Fibroblast of lung (primary cell): ENCODE measurements at regions not wholly inside any gene's neighbourhood (a gene's known extent, or its start where the extent isn't known, plus 50 kb on each side); places are given as distances from the start of the nearest gene placed in this dataset.

Source experiments
- DNase-seq, 2 donors: peaks; one replicate each; pipeline versions ENCODE4 v3.0.0 to v3.0.0-alpha.2; 2010; ENCODE audit warnings: low read depth in 2 of 2
- H2AFZ ChIP-seq: 2 replicates; pipeline ENCODE4 v1.5.1; 2012; ENCODE audit warnings: low read length, control low read depth, inconsistent platforms
- H3K27ac ChIP-seq: 2 replicates; pipeline ENCODE4 v1.5.1; 2011; ENCODE audit warnings: low read length, control low read depth; ENCODE audit not compliant: insufficient read depth
- H3K27me3 ChIP-seq: 2 replicates; pipeline ENCODE4 v1.5.1; 2011; ENCODE audit warnings: mild to moderate bottlenecking, low read length; ENCODE audit not compliant: control insufficient read depth, insufficient read depth
- H3K36me3 ChIP-seq: 2 replicates; pipeline ENCODE4 v1.5.1; 2011; ENCODE audit warnings: low read length; ENCODE audit not compliant: control insufficient read depth, insufficient read depth
- H3K4me1 ChIP-seq: 2 replicates; pipeline ENCODE4 v1.5.1; 2011; ENCODE audit warnings: low read length; ENCODE audit not compliant: control insufficient read depth, insufficient read depth; ENCODE audit errors: extremely low read depth
- H3K4me2 ChIP-seq: 2 replicates; pipeline ENCODE4 v1.5.1; 2011; ENCODE audit warnings: low read length, control low read depth; ENCODE audit not compliant: insufficient read depth; ENCODE audit errors: extremely low read depth
- H3K4me3 ChIP-seq, 4 experiments: fragments of 200-600 bp in 1 of 4; sonication (generic) in 1 of 4; replicated peaks in 1 of 4; 2 replicates each; pipeline ENCODE4 v1.5.1; 2011 to 2016; ENCODE audit warnings: low read length in 4 of 4, low read depth in 3 of 4, mild to moderate bottlenecking in 3 of 4, control low read depth in 2 of 4, inconsistent platforms in 1 of 4, mixed read lengths in 1 of 4; ENCODE audit not compliant: insufficient read depth in 1 of 4; ENCODE audit errors: control extremely low read depth in 1 of 4
- H3K79me2 ChIP-seq: 2 replicates; pipeline ENCODE4 v1.5.1; 2012; ENCODE audit warnings: mild to moderate bottlenecking, low read length, inconsistent platforms; ENCODE audit not compliant: control insufficient read depth, insufficient read depth
- H3K9ac ChIP-seq: 2 replicates; pipeline ENCODE4 v1.5.1; 2011; ENCODE audit warnings: mild to moderate bottlenecking, low read length, control low read depth; ENCODE audit not compliant: insufficient read depth
- H3K9me3 ChIP-seq: 2 replicates; pipeline ENCODE4 v1.5.1; 2012; ENCODE audit warnings: low read depth, low read length; ENCODE audit not compliant: control insufficient read depth, insufficient read depth
- H4K20me1 ChIP-seq: 2 replicates; pipeline ENCODE4 v1.5.1; 2011; ENCODE audit warnings: low read length; ENCODE audit not compliant: control insufficient read depth, insufficient read depth; ENCODE audit errors: extremely low read depth
- CTCF ChIP-seq, 2 donors: IDR thresholded peaks in 1 of 2; conservative IDR thresholded peaks in 1 of 2; 1 replicate in 1 of 2; 2 replicates in 1 of 2; pipeline ENCODE4 v1.5.1; 2011 to 2012; ENCODE audit warnings: low read length in 2 of 2, control low read depth in 1 of 2, inconsistent platforms in 1 of 2, low read depth in 1 of 2, mild to moderate bottlenecking in 1 of 2
- EZH2 ChIP-seq: IDR thresholded peaks from 2 replicates; pipeline ENCODE4 v1.5.1; 2012; ENCODE audit warnings: low read length, control low read depth, mild to moderate bottlenecking; ENCODE audit errors: missing control alignments

GRCh38 chr7:155227788-155228458, 69.8 kb upstream of the INSIG1 start:
- no peak overlapping the region for H3K4me2 ChIP-seq
- no peak overlapping the region for H3K27ac ChIP-seq

GRCh38 chr7:155228459-155228845, 69.2 kb upstream of the INSIG1 start:
- H3K27ac ChIP-seq: no peak overlapping the region
- no peaks in the 10 kb centered on the region for H3K79me2 ChIP-seq
- no peaks in the 10 kb centered on the region for H3K36me3 ChIP-seq
- H3K27me3 ChIP-seq: no peaks in the 10 kb centered on the region
- H2AFZ ChIP-seq: no peak overlapping the region
- H4K20me1 ChIP-seq: no peaks in the 10 kb centered on the region
- H3K4me2 ChIP-seq: no peak overlapping the region
- peak; percentile 28 to 64 for DNase-seq
- no peaks in the 10 kb centered on the region for H3K9me3 ChIP-seq
- H3K4me1 ChIP-seq: peaks cover 4% of the 10 kb centered on the region
- H3K4me3 ChIP-seq: no peak overlapping the region
- H3K9ac ChIP-seq: no peak overlapping the region
- TF ChIP-seq EZH2 (no peak), CTCF (conservative IDR thresholded peaks at IDR 0.05 in 1 of 2, IDR thresholded peaks at IDR 0.05 in 1 of 2; ENCODE audit: low read depth in 1 of 2, low read length in 2 of 2) (no peak)

More at GRCh38 chr7:155227788-155228458, 69.8 kb upstream of the INSIG1 start:
- H3K4me3 ChIP-seq: no peak overlapping the region
- no peaks in the 10 kb centered on the region for H4K20me1 ChIP-seq
- DNase-seq: no peak
- no peak overlapping the region for H3K9ac ChIP-seq
- H3K36me3 ChIP-seq: no peaks in the 10 kb centered on the region
- H2AFZ ChIP-seq: no peak overlapping the region
- H3K27me3 ChIP-seq: no peaks in the 10 kb centered on the region
- H3K4me1 ChIP-seq: peaks cover 4% of the 10 kb centered on the region
- TF ChIP-seq CTCF (conservative IDR thresholded peaks at IDR 0.05 in 1 of 2, IDR thresholded peaks at IDR 0.05 in 1 of 2; ENCODE audit: low read depth in 1 of 2, low read length in 2 of 2): no peak
- no peak for TF ChIP-seq EZH2
- H3K9me3 ChIP-seq: no peaks in the 10 kb centered on the region
- H3K79me2 ChIP-seq: no peaks in the 10 kb centered on the region

- H3K79me2 ChIP-seq: no peaks in the 10 kb centered on the region
- H3K4me3 ChIP-seq: no peak overlapping the region
- no peaks in the 10 kb centered on the region for H3K36me3 ChIP-seq
- H3K9me3 ChIP-seq: no peaks in the 10 kb centered on the region
- no peak for DNase-seq
- no peaks in the 10 kb centered on the region for H4K20me1 ChIP-seq
- peaks cover 8% of the 10 kb centered on the region for H3K4me1 ChIP-seq
- no peak for TF ChIP-seq EZH2
- TF ChIP-seq CTCF (conservative IDR thresholded peaks at IDR 0.05 in 1 of 2, IDR thresholded peaks at IDR 0.05 in 1 of 2; ENCODE audit: low read depth in 1 of 2, low read length in 2 of 2): no peak
- H2AFZ ChIP-seq: no peak overlapping the region
- no peak overlapping the region for H3K4me2 ChIP-seq
- H3K9ac ChIP-seq: no peak overlapping the region
- no peak overlapping the region for H3K27ac ChIP-seq
- no peaks in the 10 kb centered on the region for H3K27me3 ChIP-seq
Observed at GRCh38 chr7:155228894-155229293, 68.8 kb upstream of the INSIG1 start.
